Astrocyte (in vitro differentiated cells and primary cell): ENCODE measurements at regions not wholly inside any gene's neighbourhood (a gene's known extent, or its start where the extent isn't known, plus 50 kb on each side); places are given as distances from the start of the nearest gene placed in this dataset.

Experiments
- DNase-seq: peaks from one replicate; pipeline ENCODE4 v3.0.0-alpha.2; 2010; ENCODE audit warnings: low read depth
- FAIRE-seq: peaks from 2 replicates; lab custom pipeline; 2011; peaks lifted over from hg19 to GRCh38; lab: Jason Lieb, UNC
- H2AFZ ChIP-seq: 2 replicates; pipeline ENCODE4 v1.6.0; 2012; ENCODE audit warnings: low read depth, low read length, inconsistent platforms
- H3K27ac ChIP-seq: 2 replicates; pipeline ENCODE4 v1.5.1; 2011; ENCODE audit warnings: low read depth, low read length, inconsistent platforms
- H3K27me3 ChIP-seq: 2 replicates; pipeline ENCODE4 v1.6.0; 2011; ENCODE audit warnings: low read length, inconsistent platforms; ENCODE audit not compliant: insufficient read depth
- H3K36me3 ChIP-seq: 2 replicates; pipeline ENCODE4 v1.5.1; 2011; ENCODE audit warnings: low read length, inconsistent platforms; ENCODE audit not compliant: insufficient read depth
- H3K4me1 ChIP-seq: 2 replicates; pipeline ENCODE4 v1.5.1; 2011; ENCODE audit warnings: low read length, inconsistent platforms; ENCODE audit not compliant: insufficient read depth
- H3K4me2 ChIP-seq: 2 replicates; pipeline ENCODE4 v1.6.0; 2012; ENCODE audit warnings: low read length, inconsistent platforms
- H3K4me3 ChIP-seq: 2 replicates; pipeline ENCODE4 v1.5.1; 2011; ENCODE audit warnings: low read depth, mild to moderate bottlenecking, low read length, inconsistent platforms; ENCODE audit not compliant: insufficient read depth
- H3K79me2 ChIP-seq: 2 replicates; pipeline ENCODE4 v1.6.0; 2012; ENCODE audit warnings: mild to moderate bottlenecking, low read length, inconsistent platforms; ENCODE audit not compliant: insufficient read depth
- H3K9ac ChIP-seq: 2 replicates; pipeline ENCODE4 v1.6.0; 2012; ENCODE audit warnings: mild to moderate bottlenecking, low read length, inconsistent platforms
- H3K9me3 ChIP-seq: 2 replicates; pipeline ENCODE4 v1.5.1; 2012; ENCODE audit warnings: low read depth, mild to moderate bottlenecking, low read length, inconsistent platforms; ENCODE audit not compliant: insufficient read depth
- H4K20me1 ChIP-seq: 2 replicates; pipeline ENCODE4 v1.6.0; 2012; ENCODE audit warnings: low read length, inconsistent platforms; ENCODE audit not compliant: insufficient read depth
- H3K27ac Mint-ChIP-seq: one replicate; pipeline ENCODE4 v1.8.0; 2021; ENCODE audit warnings: mild to moderate bottlenecking, mixed read lengths; ENCODE audit not compliant: unreplicated experiment
- H3K27me3 Mint-ChIP-seq: one replicate; pipeline ENCODE4 v1.8.0; 2021; ENCODE audit warnings: low read depth, mixed read lengths; ENCODE audit not compliant: unreplicated experiment
- H3K36me3 Mint-ChIP-seq: one replicate; pipeline ENCODE4 v1.8.0; 2021; ENCODE audit warnings: low read depth, mixed read lengths; ENCODE audit not compliant: unreplicated experiment
- H3K4me1 Mint-ChIP-seq: one replicate; pipeline ENCODE4 v1.8.0; 2021; ENCODE audit warnings: low read depth, mixed read lengths; ENCODE audit not compliant: unreplicated experiment
- H3K4me3 Mint-ChIP-seq: one replicate; pipeline ENCODE4 v1.8.0; 2021; ENCODE audit warnings: mild to moderate bottlenecking, moderate library complexity, mixed read lengths; ENCODE audit not compliant: unreplicated experiment
- H3K9me3 Mint-ChIP-seq: one replicate; pipeline ENCODE4 v1.8.0; 2021; ENCODE audit warnings: mild to moderate bottlenecking, mixed read lengths; ENCODE audit not compliant: unreplicated experiment
- EZH2 ChIP-seq: IDR thresholded peaks from 2 replicates; pipeline ENCODE4 v1.6.1; 2012; ENCODE audit warnings: mild to moderate bottlenecking, low read length, inconsistent platforms; ENCODE audit not compliant: insufficient read depth
- TF ChIP-seq, protein P1 (sequence below): IDR thresholded peaks from 2 replicates; pipeline ENCODE4 v1.5.1; 2011; ENCODE audit warnings: low read depth, mild to moderate bottlenecking, inconsistent platforms, low read length, moderate library complexity; ENCODE audit not compliant: insufficient read depth

GRCh38 chr19:28449803-28450202 lies 763.1 kb downstream of the UQCRFS1 start:
- FAIRE-seq = no peak
- peaks cover 17% of the 10 kb centered on the region for H3K27me3 Mint-ChIP-seq

GRCh38 chr19:28446511-28446910 lies 766.4 kb downstream of the UQCRFS1 start:
- Histone ChIP-seq H3K9ac (no peak overlapping the region), H4K20me1 (no peaks in the 10 kb centered on the region), H3K4me2 (no peak overlapping the region), H3K27ac (no peak overlapping the region), H3K79me2 (no peaks in the 10 kb centered on the region), H2AFZ (no peak overlapping the region), H3K9me3 (no peaks in the 10 kb centered on the region), H3K36me3 (no peaks in the 10 kb centered on the region), H3K4me3 (no peak overlapping the region), H3K27me3 (peaks cover 2% of the 10 kb centered on the region), H3K4me1 (no peaks in the 10 kb centered on the region)
- no peak overlapping the region for H3K4me3 Mint-ChIP-seq
- H3K4me1 Mint-ChIP-seq = no peaks in the 10 kb centered on the region
- DNase-seq (no peak), FAIRE-seq (no peak)
- H3K27ac Mint-ChIP-seq = no peak overlapping the region
- H3K36me3 Mint-ChIP-seq = no peaks in the 10 kb centered on the region
- H3K27me3 Mint-ChIP-seq = peaks cover 28% of the 10 kb centered on the region
- H3K9me3 Mint-ChIP-seq = no peaks in the 10 kb centered on the region
- TF ChIP-seq, protein P1, sequence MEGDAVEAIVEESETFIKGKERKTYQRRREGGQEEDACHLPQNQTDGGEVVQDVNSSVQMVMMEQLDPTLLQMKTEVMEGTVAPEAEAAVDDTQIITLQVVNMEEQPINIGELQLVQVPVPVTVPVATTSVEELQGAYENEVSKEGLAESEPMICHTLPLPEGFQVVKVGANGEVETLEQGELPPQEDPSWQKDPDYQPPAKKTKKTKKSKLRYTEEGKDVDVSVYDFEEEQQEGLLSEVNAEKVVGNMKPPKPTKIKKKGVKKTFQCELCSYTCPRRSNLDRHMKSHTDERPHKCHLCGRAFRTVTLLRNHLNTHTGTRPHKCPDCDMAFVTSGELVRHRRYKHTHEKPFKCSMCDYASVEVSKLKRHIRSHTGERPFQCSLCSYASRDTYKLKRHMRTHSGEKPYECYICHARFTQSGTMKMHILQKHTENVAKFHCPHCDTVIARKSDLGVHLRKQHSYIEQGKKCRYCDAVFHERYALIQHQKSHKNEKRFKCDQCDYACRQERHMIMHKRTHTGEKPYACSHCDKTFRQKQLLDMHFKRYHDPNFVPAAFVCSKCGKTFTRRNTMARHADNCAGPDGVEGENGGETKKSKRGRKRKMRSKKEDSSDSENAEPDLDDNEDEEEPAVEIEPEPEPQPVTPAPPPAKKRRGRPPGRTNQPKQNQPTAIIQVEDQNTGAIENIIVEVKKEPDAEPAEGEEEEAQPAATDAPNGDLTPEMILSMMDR = no peak
- TF ChIP-seq EZH2 = no peak

More at GRCh38 chr19:28449803-28450202, 763.1 kb downstream of the UQCRFS1 start:
- Mint-ChIP-seq H3K27ac (no peak overlapping the region), H3K4me1 (peaks cover 2% of the 10 kb centered on the region), H3K9me3 (no peaks in the 10 kb centered on the region), H3K36me3 (no peaks in the 10 kb centered on the region), H3K4me3 (no peak overlapping the region)
- Histone ChIP-seq H3K4me1 (no peaks in the 10 kb centered on the region), H3K27ac (no peak overlapping the region), H3K4me3 (no peak overlapping the region), H4K20me1 (no peaks in the 10 kb centered on the region), H2AFZ (no peak overlapping the region), H3K9ac (no peak overlapping the region), H3K79me2 (no peaks in the 10 kb centered on the region), H3K4me2 (no peak overlapping the region), H3K36me3 (no peaks in the 10 kb centered on the region), H3K9me3 (no peaks in the 10 kb centered on the region), H3K27me3 (peaks cover 2% of the 10 kb centered on the region)
- TF ChIP-seq, protein P1 = no peak
- TF ChIP-seq EZH2 = no peak
- no peak for DNase-seq

DNA sequence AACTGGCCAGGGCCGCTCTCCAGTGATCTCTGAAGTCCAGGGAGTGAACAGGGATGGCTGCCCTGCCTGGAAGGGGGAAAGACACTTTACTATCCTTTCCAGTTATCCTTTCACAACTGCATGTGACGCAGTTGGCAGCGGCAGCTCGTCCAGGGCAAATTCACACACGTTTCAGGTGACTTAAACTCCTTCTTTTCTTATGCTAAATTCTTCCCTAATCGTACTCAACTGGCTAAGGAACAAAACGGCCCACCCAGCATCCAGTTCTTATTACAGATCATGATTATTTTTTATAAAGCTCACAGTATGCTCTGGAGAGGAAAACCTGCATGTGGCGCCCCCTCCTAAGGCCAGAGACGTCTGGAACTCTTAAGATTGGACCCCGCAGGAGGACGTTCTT lies 767.1 kb downstream of the UQCRFS1 start:
- H3K9me3 Mint-ChIP-seq = no peaks in the 10 kb centered on the region
- no peaks in the 10 kb centered on the region for H3K36me3 ChIP-seq
- no peak overlapping the region for H3K4me3 Mint-ChIP-seq
- H3K9me3 ChIP-seq = no peaks in the 10 kb centered on the region
- no peaks in the 10 kb centered on the region for H3K4me1 Mint-ChIP-seq
- no peak overlapping the region for H3K27ac Mint-ChIP-seq
- peaks cover 2% of the 10 kb centered on the region for H3K27me3 ChIP-seq
- H4K20me1 ChIP-seq = no peaks in the 10 kb centered on the region
- no peak overlapping the region for H3K27ac ChIP-seq
- no peaks in the 10 kb centered on the region for H3K79me2 ChIP-seq
- no peak overlapping the region for H2AFZ ChIP-seq
- no peaks in the 10 kb centered on the region for H3K4me1 ChIP-seq
- no peak overlapping the region for H3K4me2 ChIP-seq
- peaks cover 28% of the 10 kb centered on the region for H3K27me3 Mint-ChIP-seq
- no peak for FAIRE-seq
- no peaks in the 10 kb centered on the region for H3K36me3 Mint-ChIP-seq
- H3K4me3 ChIP-seq = no peak overlapping the region
- TF ChIP-seq EZH2 = no peak
- TF ChIP-seq, protein P1 = no peak
- H3K9ac ChIP-seq = no peak overlapping the region
- DNase-seq = no peak
